HCT116 (cell line): ENCODE measurements at regions not wholly inside any gene's neighbourhood (a gene's known extent, or its start where the extent isn't known, plus 50 kb on each side); places are given as distances from the start of the nearest gene placed in this dataset.

Experiments
- ATAC-seq: fragments of 200-7000 bp; cut with Tn5 transposase; 2 replicates; pipeline ENCODE4 v1.9.1; 2020; ENCODE audit warnings: mild to moderate bottlenecking, moderate library complexity
- BruUV-seq: library from RNA; stranded (reverse); fragments of 400-500 nt; replicated peaks from 2 replicates; lab custom pipeline; 2021; lab: Mats Ljungman, UMichigan
- CTCF ChIA-PET: fragments of 300-600 bp; sonication (Branson Sonifier 250); formaldehyde crosslinking; loops from one replicate; lab custom pipeline; 2021; ENCODE audit warnings: antibody characterized with exemption; lab: Charles Lee
- POLR2A ChIA-PET: fragments of 300-600, 350-600 bp; sonication (Branson Sonifier 250); formaldehyde crosslinking; loops from one replicate; lab custom pipeline; 2021; ENCODE audit warnings: antibody characterized with exemption; lab: Charles Lee
- RAD21 ChIA-PET, 2 experiments: fragments of 300-600 bp; sonication (Branson Sonifier 250); formaldehyde crosslinking; loops; one replicate each; lab custom pipeline; 2023; ENCODE audit warnings: low total read pairs in 2 of 2; ENCODE audit not compliant: uncharacterized antibody in 2 of 2, unreplicated experiment in 2 of 2, low non-redundant PET in 1 of 2; lab: Charles Lee
- DNase-seq: peaks from one replicate; pipeline ENCODE4 v3.0.0-alpha.2; 2010; ENCODE audit warnings: low read depth, low spot score
- H2AFZ ChIP-seq: fragments of 200-600 bp; shearing (Covaris generic), sonication (generic); 2 replicates; pipeline ENCODE4 v1.6.1; 2017; ENCODE audit warnings: low read depth, mixed run types, mixed read lengths, antibody characterized with exemption, low read length; ENCODE audit not compliant: poor library complexity, severe bottlenecking
- H3K27ac ChIP-seq: 2 replicates; pipeline ENCODE4 v1.5.1; 2012; ENCODE audit warnings: low read depth, low read length
- H3K27me3 ChIP-seq: fragments of 200-600 bp; sonication (generic); 2 replicates; pipeline ENCODE4 v1.6.1; 2016; ENCODE audit warnings: mixed run types, low read length, mixed read lengths; ENCODE audit not compliant: insufficient read depth
- H3K36me3 ChIP-seq, 2 experiments: fragments of 200-500 bp in 1 of 2; fragments of 200-600 bp in 1 of 2; sonication (Bioruptor generic) in 1 of 2; sonication (generic) in 1 of 2; 2 replicates each; pipeline versions ENCODE4 v1.5.1 to v1.6.1; 2014 to 2016; ENCODE audit warnings: low read length in 2 of 2, inconsistent platforms in 1 of 2, mixed read lengths in 1 of 2, mixed run types in 1 of 2; ENCODE audit not compliant: insufficient read depth in 2 of 2, control insufficient read depth in 1 of 2
- H3K4me1 ChIP-seq, 2 experiments: fragments of 200-600 bp in 1 of 2; sonication (generic) in 1 of 2; 2 replicates each; pipeline versions ENCODE4 v1.5.1 to v1.6.1; 2012 to 2017; ENCODE audit warnings: low read length in 2 of 2, inconsistent platforms in 1 of 2, mild to moderate bottlenecking in 1 of 2, mixed read lengths in 1 of 2, mixed run types in 1 of 2, moderate library complexity in 1 of 2; ENCODE audit not compliant: insufficient read depth in 2 of 2, control insufficient read depth in 1 of 2
- H3K4me2 ChIP-seq: fragments of 200-600 bp; sonication (generic); 2 replicates; pipeline ENCODE4 v1.6.1; 2017; ENCODE audit warnings: mixed run types, low read length, mixed read lengths
- H3K4me3 ChIP-seq, 2 experiments: fragments of 200-600 bp in 1 of 2; sonication (generic) in 1 of 2; replicated peaks in 1 of 2; 2 replicates each; pipeline ENCODE4 v1.5.1; 2011 to 2016; ENCODE audit warnings: low read length in 2 of 2, control low read depth in 1 of 2, low read depth in 1 of 2, mild to moderate bottlenecking in 1 of 2, mixed read lengths in 1 of 2, mixed run types in 1 of 2
- H3K79me2 ChIP-seq: fragments of 200-600 bp; sonication (generic); 2 replicates; pipeline ENCODE4 v1.6.1; 2017; ENCODE audit warnings: mild to moderate bottlenecking, mixed run types, low read length, moderate library complexity, mixed read lengths; ENCODE audit not compliant: insufficient read depth
- H3K9ac ChIP-seq: fragments of 200-600 bp; sonication (generic); 2 replicates; pipeline ENCODE4 v1.6.1; 2016; ENCODE audit warnings: low read length, mixed read lengths
- H3K9me2 ChIP-seq: fragments of 200-600 bp; sonication (generic), shearing (Covaris generic); 2 replicates; pipeline ENCODE4 v1.6.1; 2017; ENCODE audit warnings: mixed run types, mild to moderate bottlenecking, moderate library complexity; ENCODE audit not compliant: insufficient read depth
- H3K9me3 ChIP-seq, 2 experiments: fragments of 200-500 bp in 1 of 2; fragments of 200-600 bp in 1 of 2; sonication (Bioruptor generic) in 1 of 2; sonication (generic) in 1 of 2; 2 replicates each; pipeline ENCODE4 v1.6.1; 2014 to 2017; ENCODE audit warnings: low read length in 2 of 2, mixed read lengths in 2 of 2, inconsistent platforms in 1 of 2, low read depth in 1 of 2, mild to moderate bottlenecking in 1 of 2, mixed run types in 1 of 2, moderate library complexity in 1 of 2; ENCODE audit not compliant: control insufficient read depth in 1 of 2, insufficient read depth in 1 of 2
- H4K20me1 ChIP-seq: fragments of 200-600 bp; sonication (generic), shearing (Covaris generic); 2 replicates; pipeline ENCODE4 v1.6.1; 2017; ENCODE audit warnings: mixed run types, mild to moderate bottlenecking, moderate library complexity; ENCODE audit not compliant: insufficient read depth
- ATF3 ChIP-seq: IDR thresholded peaks from 2 replicates; pipeline ENCODE4 v1.6.1; 2012
- CTCF ChIP-seq, 3 experiments: fragments of 200-600 bp in 1 of 3; sonication (generic) in 1 of 3; IDR thresholded peaks in 2 of 3; conservative IDR thresholded peaks in 1 of 3; 2 replicates each; pipeline ENCODE4 v1.5.1; 2012 to 2017; ENCODE audit warnings: low read depth in 2 of 3, low read length in 2 of 3, antibody characterized with exemption in 1 of 3, borderline replicate concordance in 1 of 3, control low read depth in 1 of 3, mild to moderate bottlenecking in 1 of 3, mixed read lengths in 1 of 3, mixed run types in 1 of 3, moderate library complexity in 1 of 3; ENCODE audit not compliant: insufficient read depth in 1 of 3
- ELF1 ChIP-seq: IDR thresholded peaks from 2 replicates; pipeline ENCODE4 v1.6.1; 2012; ENCODE audit warnings: low read depth, borderline replicate concordance
- MAX ChIP-seq: IDR thresholded peaks from 2 replicates; pipeline ENCODE4 v1.6.1; 2012
- POLR2A ChIP-seq: IDR thresholded peaks from 2 replicates; pipeline ENCODE4 v1.7.0; 2011; ENCODE audit warnings: borderline replicate concordance; ENCODE audit not compliant: insufficient read depth, insufficient read length; ENCODE audit errors: extremely low read depth
- RAD21 ChIP-seq: IDR thresholded peaks from 2 replicates; pipeline ENCODE4 v1.6.1; 2012; ENCODE audit warnings: low read depth, mild to moderate bottlenecking
- REST ChIP-seq: IDR thresholded peaks from 2 replicates; pipeline ENCODE4 v1.6.1; 2012; ENCODE audit warnings: low read depth
- SIN3A ChIP-seq: IDR thresholded peaks from 2 replicates; pipeline ENCODE4 v1.6.1; 2012; ENCODE audit warnings: low read depth
- SRF ChIP-seq: IDR thresholded peaks from 2 replicates; pipeline ENCODE4 v1.6.1; 2012; ENCODE audit warnings: low read depth
- TCF7L2 ChIP-seq: IDR thresholded peaks from 2 replicates; pipeline ENCODE4 v1.7.0; 2011; ENCODE audit warnings: borderline replicate concordance, inconsistent platforms; ENCODE audit not compliant: insufficient read depth, insufficient read length; ENCODE audit errors: extremely low read depth
- ZFX ChIP-seq: fragments of 450-650 bp; IDR thresholded peaks from 2 replicates; pipeline ENCODE4 v1.6.1; 2017
- intact Hi-C: fragments of 100-400 bp; cut with micrococcal nuclease; formaldehyde crosslinking; loops from 2 replicates; pipeline ENCODE4 v1.10.0; 2022

- TF ChIP-seq POLR2A (no peak), TCF7L2 (no peak), MAX (no peak), SIN3A (no peak), CTCF (IDR thresholded peaks at IDR 0.05 in 2 of 3, conservative IDR thresholded peaks at IDR 0.05 in 1 of 3; ENCODE audit: borderline replicate concordance in 1 of 3, insufficient read depth in 1 of 3, low read depth in 2 of 3, low read length in 2 of 3) (no peak), ATF3 (no peak), ELF1 (no peak), REST (no peak), ZFX (no peak), RAD21 (no peak), SRF (no peak)
- TF ChIP-seq, all 23 proteins: peak for 0
- Histone ChIP-seq H3K4me2 (no peak overlapping the region), H3K9me3 (no peaks in the 10 kb centered on the region), H3K9me2 (no peaks in the 10 kb centered on the region), H3K79me2 (no peaks in the 10 kb centered on the region), H3K4me3 (no peak overlapping the region), H3K36me3 (no peaks in the 10 kb centered on the region), H3K27me3 (no peaks in the 10 kb centered on the region), H3K4me1 (no peaks in the 10 kb centered on the region), H2AFZ (no peak overlapping the region), H3K27ac (no peak overlapping the region), H3K9ac (no peak overlapping the region), H4K20me1 (no peaks in the 10 kb centered on the region)
- ChIA-PET CTCF (no interaction called here), POLR2A (no interaction called here), RAD21 (no interaction called here)
- DNase-seq (no peak), ATAC-seq (no peak)
- BruUV-seq: no TSS peak
- intact Hi-C loops: no loop called here
Measured at GRCh38 chr4:41485041-41485440, 52.9 kb upstream of the LIMCH1 start.
